NCI-H1092 treated with DMSO at 0.1 percent for 48 hours (cell line): ENCODE measurements at regions not wholly inside any gene's neighbourhood (a gene's known extent, or its start where the extent isn't known, plus 50 kb on each side); places are given as distances from the start of the nearest gene placed in this dataset.
"Not testable (repeated sequence)": the region's sequence is repeated elsewhere in the genome, so short reads cannot be mapped to it uniquely, and the experiment has no call there.

ENCODE experiments used
- DNase-seq: peaks from one replicate; lab custom pipeline; 2025; lab: John Stamatoyannopoulos, UW

DNA sequence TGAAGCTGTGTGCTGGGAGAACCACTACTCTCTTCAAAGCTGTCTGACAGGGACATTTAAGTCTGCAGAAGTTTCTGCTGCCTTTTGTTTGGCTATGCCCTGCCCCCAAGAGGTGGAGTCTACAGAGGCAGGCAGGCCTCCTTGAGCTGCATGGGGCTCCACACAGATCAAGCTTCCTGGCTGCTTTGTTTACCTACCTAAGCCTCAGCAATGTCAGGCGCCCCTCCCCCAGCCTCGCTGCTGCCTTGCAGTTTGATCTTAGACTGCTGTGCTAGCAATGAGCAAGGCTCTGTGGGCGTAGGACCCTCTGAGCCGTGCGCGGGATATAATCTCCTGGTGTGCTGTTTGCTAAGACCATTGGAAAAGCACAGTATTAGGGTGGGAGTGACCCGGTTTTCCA, 103.3 kb upstream of the SALL1 start:
- DNase-seq, result not testable (repeated sequence)

DNA sequence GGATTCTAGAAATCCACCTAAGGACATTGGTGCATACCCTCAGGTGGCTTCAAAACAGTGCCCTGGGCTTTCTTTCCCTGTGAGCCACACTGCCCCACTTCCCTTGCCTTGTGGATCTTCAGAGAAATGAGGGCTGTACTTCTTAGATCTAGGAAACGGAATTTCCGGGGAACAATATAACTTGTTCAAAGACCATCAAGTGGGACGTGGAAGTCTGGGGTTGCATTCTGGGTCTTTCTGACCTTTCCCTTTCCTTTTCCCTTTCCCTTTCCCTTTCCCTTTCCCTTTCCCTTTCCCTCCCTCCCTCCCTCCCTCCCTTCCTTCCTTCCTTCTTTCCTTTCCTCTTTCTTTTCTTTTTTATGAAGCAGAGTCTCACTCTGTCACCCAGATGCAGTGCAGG, 97.1 kb upstream of the SALL1 start:
- DNase-seq, result no peak

DNA sequence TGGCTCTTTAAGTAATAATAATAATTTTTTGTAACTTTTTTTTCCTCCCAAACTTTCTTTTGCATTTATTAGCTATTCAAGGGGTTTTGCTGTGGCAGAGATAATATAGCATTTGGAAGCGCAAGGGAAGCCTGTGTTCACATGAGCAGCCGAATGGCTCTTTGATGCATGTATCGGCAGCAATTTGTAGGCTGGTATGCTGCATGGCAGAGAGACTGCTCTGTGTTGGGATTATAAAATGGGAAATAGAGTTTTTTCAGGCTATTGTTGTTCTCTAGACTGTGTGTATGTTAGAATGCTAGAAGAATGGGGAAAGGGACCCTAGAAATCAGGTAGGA, 94.6 kb upstream of the SALL1 start:
- no peak for DNase-seq

DNA sequence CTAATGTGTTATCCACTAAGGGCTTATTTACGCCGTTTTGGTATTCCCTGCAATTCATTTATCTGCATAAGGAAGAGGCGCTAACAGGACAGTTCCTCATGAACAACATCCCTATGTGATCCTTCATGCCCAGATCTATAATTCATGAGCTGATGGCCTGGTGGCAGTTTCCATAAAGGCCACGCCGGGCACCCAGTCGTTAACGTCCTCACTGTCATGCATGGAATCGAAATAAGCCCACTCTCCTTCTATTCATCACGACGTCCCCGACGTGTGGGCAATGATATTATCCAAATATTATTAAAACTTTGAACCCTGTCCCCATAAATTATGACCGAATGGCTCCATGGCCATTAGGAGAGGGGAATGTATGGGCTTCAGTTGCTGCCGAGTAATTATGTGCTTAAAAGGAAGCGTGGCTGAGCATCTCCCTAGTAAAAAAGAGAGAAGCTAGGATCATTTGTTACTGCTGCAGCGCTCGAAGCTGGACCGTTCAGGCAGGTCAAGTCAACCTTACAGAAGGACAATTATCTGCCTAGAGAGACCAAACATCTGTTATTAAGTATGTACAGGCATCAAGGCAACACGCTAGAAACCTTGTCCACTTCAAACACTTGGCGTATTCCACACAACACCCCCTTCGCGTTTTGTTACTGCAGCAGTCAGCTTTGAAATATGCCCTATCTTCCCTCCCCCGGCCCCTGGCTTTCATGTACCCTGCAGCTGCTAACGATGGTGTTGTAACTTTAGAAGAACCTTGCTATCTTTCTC, 94.0 kb upstream of the SALL1 start:
- DNase-seq, result no peak

DNA sequence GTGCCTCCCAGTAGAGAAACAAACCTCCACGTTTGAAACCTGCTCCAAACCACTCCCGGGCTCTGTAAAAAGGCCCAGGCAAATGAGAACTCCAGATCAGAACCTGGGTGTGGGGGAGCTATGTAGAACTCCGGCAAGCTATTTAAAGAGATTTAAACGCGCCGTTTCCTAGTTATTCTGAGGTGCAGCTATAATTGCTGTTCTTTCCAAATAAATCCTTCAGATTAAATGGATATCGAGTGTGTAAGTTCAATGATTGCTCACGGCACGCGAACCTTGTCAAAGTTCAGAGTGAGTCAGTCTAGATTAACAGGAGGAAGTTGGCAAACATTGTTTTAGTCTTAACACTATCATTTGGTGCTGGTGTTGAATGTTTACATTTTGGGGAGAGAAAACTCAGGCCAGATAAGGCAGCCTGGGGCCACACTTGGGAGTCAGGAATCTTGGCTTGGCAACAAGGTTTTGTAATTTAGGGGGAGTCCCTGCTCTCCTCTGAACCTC, 92.9 kb upstream of the SALL1 start:
- no peak for DNase-seq

DNA sequence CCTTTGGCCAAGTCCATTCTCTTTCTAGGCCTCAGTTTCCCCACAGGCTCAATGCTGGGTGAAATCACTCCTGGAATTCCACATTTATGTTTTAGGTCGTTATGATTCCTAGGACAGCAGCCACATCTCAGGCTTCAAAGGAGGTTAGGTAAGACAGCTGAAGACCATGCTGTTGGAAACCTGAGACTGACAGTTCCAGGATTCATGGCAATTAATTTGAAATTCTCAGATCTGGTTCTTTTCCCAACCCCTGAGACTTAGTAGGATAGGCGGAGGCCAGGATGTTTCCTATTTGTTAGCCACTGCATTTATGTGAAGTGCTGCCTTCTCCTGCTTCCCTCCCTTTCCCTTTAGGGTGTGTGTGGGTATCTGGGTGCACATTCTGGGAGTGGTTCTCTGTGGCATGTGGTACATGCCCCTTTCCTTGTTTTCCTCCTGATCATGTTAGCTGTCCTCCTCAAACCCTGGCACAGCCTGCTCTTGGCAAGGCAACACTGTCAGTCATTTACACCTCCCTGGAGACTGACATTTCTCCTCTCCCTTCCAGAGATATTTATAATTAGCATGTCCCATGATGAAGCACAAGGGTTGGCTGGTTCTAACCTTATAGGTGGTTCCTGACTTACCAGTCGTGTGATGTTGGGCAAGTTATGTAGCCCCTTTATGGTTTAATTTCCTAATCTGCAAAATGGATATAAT, 91.4 kb upstream of the SALL1 start:
- DNase-seq, result no peak

DNA sequence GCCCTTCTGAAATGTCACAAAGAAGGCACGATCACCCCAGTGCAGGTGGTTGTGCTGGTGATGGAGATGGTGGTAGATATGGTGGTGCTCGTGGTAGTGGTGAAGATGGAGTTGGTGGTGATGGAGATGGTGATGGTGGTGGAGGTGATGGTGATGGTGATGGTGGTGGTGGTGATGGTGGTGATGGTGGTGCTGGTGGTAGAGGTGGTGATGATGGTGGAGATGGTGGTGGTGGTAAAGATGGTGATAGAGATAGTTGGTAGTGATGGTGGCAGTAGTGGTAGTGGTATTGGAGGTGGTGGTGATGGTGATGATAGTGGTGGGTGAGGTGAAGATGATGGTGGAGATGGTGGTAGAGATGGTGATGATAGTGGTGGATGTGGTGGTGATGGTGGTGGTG, 88.1 kb upstream of the SALL1 start:
- DNase-seq, result no peak

DNA sequence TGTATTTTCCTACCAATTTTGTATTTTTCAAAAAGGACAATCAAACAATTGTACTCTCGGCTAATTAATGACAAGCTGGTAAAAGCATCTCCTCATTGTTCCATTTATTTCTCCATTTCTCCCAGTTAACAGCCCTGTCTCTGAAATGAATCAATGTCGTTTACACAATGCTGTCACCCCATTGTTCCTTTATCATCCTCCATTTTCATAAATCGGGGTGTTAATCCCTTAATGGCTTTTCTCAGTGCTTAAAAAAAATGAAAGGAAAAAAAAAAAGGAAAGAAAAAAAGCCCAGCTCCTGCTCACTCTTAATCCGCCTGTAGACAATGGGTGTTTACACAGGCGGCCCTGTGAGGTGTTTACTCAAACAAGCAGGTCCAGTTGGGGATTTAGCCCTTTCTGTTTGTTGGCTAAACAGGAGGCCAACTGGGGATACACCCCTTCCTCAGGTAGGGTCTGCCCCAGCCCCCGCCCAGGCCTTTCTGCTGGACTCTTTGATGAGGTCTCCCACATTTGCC, 86.8 kb upstream of the SALL1 start:
- DNase-seq, result peak; percentile 57

DNA sequence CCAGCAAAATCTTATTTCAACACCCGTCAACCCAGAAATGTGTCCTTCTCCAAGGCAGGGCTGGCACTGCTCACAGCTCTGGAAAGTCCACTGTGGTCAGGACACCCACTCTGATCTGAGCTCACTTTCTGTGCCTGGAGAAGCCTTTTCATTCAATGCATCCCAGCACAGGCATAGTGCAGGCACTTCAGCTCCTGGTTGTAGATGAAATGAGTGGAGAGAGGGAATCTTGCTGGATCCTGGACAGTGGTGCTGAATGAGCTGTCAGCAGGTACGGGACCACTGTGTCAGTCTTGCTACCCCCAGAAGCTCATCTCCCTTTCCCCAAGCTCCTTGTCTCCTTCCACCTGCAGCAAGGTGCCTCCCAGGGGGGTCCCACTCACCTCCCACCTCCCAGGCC, 86.1 kb upstream of the SALL1 start:
- no peak for DNase-seq

DNA sequence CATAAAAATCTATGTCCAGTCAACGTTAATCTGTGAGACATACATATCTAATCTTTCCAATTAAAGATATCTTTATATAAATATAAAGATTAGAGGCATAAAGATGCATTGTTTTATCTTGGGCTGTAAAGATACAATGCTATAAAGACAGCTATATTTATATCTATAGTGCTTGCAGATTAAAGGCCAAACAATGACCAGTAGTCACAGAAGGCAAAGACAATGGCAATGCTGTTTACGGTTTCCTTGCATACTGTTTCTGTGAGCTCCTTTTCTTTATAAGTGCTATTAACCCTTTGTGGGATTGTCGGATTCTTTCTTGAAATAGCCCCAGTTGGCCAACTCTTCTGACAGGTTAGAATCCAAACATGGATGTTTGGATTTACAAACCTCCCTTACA, 85.5 kb upstream of the SALL1 start:
- DNase-seq, result no peak

DNA sequence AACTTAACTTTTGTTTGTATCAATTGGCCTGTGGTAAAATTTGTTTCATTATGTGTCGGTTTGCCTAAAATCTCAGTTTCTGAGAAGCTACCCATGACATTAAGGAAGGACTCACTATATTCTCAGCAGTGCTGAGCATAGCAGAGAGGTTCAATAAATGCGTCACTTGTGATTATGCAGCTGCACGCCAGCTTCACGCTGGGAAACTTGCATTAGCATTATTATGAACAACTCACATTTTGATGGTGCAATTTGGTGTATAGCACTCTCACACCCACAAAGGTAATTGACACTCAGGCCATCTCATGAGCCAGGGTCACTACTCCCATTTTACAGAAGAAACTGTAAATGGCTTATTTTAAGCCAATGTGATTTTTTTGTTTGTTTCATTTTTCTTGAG, 80.6 kb upstream of the SALL1 start:
- no peak for DNase-seq

DNA sequence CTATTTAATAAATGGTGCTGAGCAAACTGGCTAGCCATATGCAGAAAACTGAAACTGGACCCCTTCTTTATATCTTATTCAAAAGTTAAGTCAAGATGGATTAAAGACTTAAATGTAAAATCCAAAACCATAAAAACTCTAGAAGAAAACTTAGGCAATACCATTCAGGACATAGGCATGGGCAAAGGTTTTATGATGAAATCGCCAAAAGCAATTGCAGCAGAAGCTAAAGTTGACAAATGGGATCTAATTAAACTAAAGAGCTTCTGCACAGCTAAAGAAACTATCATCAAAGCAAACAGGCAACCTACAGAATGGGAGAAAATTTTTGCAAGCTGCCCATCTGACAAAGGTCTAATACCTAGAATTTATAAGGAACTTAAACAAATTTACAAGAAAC, 79.0 kb upstream of the SALL1 start:
- DNase-seq, result not testable (repeated sequence)

DNA sequence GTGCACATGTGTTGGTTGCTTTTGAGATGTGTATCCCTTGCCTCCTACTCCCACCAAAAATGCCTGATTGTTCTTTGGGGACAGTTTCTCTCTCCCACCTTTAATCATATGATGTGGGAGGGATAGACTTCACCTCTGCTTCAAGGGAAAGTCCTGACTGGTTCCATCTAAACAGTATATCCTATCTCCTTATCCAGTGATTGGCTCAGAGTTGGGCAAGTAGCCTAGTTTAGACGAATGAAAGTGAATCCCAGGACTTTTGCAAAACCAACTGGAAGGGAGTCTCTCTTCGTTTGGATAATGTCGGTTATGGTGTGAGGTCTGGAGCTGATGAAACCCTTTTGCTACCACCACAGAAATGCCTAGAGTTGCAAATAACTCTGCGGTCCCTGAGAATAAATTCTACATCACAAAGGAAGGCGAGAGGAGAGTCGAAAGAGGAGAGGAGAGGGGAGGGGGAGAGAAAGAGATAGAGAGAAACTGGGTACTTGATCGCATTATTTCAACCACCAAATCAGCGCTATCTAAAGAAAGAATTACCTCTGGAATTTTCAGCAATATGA, 77.1 kb upstream of the SALL1 start:
- DNase-seq, result no peak

DNA sequence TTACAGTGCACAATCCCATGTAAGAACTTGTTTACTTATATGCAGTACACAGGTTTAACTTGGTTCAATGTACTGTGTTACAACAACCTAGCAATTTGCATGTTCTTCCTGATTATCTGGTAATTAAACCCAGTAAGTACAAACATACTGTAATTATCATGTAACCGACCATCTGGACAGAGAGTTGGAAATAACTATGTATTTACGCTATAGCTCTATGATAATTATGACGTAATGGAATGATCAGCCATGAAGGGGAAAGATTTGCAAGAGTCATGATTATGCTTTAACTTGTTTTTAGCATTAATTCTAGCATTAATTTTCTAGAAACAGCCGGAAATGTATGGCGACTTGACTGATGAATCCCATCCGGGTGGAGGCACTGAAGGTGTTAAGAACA, 74.8 kb upstream of the SALL1 start:
- DNase-seq, result no peak

DNA sequence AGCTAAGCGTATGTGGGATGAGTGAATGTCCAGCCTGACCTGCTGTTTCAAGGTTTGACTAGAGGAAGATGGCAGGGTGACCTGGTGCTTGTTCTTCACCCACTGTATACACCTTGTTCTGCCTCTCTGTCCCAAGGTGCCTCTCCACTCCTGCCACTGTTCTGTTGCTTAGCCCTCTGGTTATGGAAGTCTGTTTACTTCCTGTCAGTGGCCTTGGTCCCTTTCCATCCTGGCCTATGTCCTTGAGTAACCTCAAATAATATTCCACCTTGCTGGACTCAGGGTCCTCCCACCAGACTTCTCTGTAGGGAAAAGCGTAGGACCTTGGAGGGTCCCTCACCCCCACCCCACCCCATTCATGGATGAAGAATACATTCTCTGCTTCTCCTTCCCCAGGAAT, 73.2 kb upstream of the SALL1 start:
- no peak for DNase-seq

DNA sequence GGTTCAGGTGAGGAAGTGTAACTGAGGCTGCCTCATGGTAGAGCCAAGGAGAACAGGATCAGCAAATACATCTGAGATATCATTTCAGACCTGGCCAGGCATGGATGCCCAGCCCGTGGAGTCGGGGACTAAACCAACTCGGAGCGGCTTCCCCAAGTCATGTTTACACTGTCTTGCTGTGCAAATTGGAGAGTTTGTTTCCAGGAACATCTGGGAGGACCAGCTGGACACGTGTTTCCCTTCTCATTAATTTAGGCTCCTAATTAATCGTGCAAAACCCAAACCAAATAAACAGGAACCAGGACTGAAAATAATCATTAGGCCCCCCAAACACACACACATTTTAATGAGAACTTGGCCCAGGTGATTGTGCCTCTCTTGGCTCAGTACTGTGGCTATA, 70.9 kb upstream of the SALL1 start:
- no peak for DNase-seq

DNA sequence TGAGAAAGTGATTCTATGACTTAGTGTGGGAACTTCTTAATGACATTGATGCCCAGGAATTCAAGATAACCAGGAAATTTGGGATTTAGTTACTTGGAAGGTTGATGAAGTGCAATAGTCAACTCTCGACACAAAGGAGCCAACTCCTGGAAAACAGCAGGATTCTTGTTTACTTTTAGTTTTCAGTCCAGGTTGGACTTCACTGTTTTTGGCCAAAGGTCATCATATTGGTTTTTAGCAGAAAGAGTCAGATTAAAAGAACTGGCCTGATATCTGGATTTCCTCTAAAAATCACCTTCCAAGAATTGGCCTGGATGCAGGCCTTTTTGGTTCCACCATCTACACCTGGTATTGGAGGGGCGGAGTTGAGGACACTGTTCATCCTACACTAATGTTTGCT, 60.1 kb upstream of the SALL1 start:
- DNase-seq, result no peak

DNA sequence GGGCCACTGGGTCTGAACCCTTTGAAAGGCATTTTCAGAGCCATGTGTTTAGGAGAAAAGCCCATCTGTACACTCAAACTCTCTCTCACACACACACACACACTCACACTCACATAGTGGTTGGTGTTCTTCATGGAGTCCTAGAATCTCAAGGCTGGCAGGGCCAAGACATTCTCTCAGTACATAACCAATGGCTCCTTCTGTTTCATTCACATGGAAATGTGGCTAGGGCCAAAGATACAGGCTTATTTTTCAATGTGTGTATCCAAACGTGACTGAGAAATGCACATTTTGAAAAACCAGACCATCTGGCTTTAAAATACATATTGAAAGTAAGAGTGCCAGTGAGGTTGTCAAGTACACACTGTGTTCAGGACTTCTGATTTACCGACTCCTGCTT, 59.0 kb upstream of the SALL1 start:
- DNase-seq, result no peak

DNA sequence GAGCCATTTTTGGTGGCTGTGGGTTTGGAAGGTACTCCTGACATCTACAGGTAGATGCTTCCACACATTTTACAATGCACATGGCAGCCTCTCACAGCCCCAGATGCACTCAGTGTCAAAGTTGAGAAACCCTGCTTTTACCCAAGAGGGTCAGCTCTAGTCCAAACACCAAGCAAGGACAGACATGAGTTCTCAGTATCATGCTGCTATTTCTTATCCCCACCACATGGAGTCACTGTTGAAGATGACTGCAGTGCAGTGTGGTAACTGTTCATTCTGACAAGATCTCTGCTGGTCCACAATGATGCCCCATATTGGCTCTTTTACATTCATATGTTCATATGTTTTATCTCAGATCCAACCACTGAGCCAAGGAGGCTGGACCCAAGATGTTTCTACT, 50.5 kb upstream of the SALL1 start:
- no peak for DNase-seq
